NCI-H748 (cell line): ENCODE measurements at regions not wholly inside any gene's neighbourhood (a gene's known extent, or its start where the extent isn't known, plus 50 kb on each side); places are given as distances from the start of the nearest gene placed in this dataset.

ENCODE experiments used
- DNase-seq: peaks from one replicate; lab custom pipeline; 2025; ENCODE audit not compliant: unreplicated experiment; lab: John Stamatoyannopoulos, UW

DNA sequence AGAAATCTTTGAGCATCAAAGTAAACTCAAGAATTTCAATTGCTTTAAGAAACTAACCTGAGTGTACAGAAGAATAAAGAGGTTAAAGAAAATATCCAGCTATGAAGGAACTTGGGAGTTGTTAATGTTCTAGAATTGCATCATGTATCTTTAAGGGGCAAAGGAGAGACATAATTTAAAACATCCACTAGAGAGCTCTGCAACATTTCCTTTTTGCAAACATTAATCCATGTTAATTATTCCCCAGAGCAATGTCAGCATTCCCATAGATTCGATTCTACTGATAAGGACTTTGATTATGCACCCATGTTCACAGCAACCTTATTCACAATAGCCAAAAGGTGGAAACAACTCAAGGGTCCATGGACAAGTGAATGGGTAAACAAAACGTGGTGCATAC, 80.2 kb upstream of the SORBS2 start:
- no peak for DNase-seq

DNA sequence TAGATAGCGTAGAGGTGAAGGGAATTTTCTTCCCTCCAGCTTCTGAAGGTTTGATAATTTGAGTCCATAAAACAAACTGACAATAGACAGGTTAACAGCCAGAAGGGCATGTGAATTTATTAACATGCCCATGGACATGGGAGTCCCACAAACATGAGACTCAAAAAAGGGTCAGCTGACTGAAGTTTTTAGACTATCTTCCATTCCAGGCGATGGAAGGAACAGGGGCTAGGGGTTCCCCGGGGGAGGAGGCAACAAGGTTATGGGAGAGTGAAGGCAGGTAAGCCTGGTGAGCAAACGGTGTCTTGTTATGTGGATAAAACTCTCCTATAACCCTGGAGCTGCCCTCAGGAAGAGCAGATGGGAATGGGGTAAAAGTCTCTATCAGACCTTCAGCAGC, 81.5 kb upstream of the SORBS2 start:
- no peak for DNase-seq

DNA sequence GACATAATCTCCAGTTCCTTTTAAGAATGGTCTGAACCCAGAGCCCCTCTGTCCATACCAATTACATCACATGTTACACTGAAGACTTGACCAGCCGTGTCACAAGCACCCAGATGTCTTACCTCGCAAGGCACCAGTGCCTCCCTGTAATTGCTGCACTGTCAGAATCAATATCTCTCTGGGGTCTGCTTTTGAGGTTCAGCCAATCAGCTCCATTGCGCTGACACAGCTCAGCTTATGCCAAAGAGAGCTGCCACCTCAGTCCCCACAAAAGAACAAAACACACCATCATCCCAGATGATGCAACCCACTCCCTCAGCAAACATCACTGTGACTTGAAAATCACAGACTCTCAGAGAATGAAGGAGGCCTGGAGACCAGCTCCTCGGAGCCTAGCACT, 82.5 kb upstream of the SORBS2 start:
- no peak for DNase-seq

DNA sequence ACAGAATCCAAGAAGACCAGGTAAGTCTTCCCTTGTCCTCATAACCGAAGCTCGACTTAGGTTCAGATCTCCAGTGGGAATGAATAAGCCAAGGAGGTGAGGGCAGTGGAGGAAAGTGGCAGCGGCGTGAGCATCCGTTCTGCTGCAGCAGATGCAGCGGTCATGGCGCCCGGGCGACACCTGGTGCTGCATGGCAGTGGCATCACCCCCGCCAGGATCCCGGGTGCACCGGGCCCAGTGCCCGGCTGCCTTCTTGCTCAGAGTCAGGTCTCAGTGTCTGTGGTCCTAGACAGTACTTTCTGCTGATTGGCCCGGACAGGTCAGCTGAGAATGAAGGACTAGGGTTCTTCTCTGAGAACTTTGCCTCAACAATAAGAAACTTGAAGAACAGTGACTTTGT, 83.4 kb upstream of the SORBS2 start:
- DNase-seq, result no peak

DNA sequence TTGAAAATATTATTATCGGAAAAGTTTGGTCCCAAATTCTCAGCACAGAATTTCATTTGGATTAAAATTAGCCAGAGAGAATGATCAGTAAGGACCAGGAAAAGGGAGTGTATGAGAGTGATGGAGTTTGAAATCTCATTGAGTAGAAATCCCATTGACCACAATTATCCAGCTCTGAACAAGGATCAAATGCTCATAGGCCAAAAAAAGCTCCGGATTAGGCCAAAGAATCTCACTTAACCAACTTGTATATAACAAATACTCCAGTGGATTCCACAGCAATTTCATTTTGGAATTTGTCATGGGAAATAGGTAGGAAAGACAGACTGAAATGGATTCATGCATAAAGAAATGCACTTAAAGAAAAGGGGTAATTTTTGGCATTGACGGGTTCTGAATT, 83.9 kb upstream of the SORBS2 start:
- no peak for DNase-seq

DNA sequence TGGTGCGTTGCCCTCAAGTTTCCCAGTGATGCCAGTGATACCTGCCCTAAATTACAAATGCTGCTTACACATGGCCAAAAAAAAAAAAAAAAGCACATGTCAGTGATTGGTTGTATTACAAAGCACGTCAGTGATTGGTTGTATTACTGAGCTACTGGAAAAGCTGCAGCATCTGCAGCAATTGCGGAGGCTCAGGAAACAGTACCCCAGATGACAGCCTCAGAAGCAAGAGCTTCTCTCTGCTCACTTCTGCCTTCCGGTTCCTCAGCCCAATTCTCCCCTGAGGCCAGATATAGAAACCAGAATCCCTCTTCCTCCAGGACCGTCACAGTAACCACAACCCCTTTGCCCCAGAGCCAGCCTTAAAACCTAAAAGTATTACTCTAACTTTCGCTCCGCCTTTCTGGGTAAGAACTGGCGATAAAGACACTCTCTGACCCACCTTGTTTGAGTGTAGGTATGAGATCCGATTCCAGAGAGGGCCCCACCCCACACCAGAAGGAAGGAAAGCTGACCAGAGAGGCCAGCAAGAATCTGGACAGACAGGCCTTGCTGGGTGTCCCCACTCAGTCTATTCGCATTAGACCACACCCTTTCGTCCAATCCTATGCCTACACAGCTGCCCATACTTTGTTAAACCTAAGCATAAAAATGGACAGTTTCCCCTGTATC, 85.0 kb upstream of the SORBS2 start:
- DNase-seq, result no peak

DNA sequence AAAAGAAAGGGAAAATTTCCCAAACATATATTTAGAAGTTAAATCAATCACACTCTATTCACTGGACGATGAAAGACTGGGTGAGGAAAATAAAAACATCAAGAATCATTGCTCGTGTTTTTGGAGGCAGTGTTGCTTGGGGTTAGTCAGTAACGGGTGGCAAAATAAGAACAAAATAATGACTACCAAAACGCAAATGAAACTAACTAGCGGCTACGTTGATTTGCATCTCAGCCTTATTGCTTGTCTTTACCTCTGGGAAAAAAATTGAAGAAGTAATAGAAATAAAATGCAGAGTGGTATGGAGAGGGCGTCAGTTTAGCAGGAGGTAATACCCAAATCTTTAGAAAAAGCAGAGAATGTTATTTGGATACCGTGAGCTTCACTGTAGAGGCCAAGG, 86.4 kb upstream of the SORBS2 start:
- DNase-seq, result no peak

DNA sequence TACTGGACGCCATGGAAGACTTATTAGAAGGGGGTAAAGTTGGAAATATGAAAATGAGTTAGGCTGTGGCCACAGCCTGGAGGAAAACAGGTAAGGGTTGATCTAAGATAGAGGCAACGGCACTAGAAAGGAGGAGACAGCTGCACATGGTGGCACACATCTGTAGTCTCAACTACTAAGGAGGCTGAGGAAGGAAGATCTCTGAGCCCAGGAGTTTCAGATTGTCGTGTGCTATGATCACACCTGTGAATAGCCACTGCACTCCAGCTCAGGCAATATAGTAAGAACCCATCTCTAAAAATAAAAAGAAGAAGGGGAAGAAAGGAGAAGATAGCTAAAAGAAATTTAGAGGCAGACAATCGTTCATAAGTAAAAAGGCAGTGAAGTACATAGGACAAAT, 87.8 kb upstream of the SORBS2 start:
- DNase-seq, result no peak

DNA sequence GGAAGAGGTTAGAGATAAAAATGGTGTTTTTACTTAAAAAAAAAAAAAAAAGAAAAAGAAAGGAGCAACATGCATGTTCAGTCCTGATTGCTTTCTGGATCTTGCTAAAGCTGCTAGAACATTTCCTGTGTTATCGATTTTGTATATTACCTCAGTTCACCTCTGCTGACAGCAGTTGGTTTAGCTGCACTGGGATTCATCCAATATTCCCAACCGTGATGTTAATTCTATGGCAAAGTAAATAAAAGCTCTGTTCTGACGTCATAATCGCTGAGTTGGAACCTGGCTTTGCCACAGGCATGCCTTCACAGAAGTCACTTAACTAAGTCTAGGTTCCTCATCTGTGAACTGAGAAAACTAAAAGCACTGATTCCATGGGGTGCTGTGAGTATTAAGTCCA, 90.7 kb upstream of the SORBS2 start:
- peak; percentile 12 for DNase-seq

DNA sequence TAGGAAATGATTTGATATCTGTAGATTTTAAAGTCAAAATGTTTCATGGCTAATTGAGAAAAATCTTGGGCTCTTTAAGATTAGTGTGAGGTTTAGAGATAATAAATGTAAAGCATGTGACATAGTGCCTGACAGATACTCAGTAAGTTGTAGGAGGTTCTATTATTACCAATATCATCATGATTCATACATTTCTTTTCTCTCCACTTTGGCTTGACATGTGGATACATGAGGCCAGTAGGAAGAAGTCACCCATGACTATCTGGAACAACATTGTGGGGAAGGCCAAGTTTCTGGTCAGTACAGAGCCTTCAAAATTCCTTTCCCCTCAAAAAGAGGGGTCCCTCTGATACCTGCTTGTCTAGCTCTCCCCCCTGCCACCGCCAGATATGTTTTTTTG, 91.2 kb upstream of the SORBS2 start:
- DNase-seq, result no peak

DNA sequence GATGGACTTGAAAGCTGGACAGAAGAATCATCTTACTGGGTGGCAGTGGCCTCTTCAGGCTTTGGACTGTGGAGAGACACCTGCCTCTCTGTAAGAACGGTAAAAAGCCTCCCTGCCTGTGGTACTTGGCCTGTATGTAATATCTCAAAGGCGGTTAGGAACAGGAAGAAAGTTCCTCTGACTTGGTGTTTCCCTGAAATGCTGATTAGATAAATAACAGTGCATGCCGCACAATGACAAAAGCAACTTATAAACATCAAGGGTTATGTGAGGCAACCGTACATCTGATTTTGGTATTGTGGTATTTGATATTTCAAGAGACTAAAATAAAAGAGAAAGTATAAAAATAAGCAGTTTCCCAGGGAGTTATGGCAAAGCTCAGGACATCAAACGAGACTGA, 92.4 kb upstream of the SORBS2 start:
- no peak for DNase-seq

DNA sequence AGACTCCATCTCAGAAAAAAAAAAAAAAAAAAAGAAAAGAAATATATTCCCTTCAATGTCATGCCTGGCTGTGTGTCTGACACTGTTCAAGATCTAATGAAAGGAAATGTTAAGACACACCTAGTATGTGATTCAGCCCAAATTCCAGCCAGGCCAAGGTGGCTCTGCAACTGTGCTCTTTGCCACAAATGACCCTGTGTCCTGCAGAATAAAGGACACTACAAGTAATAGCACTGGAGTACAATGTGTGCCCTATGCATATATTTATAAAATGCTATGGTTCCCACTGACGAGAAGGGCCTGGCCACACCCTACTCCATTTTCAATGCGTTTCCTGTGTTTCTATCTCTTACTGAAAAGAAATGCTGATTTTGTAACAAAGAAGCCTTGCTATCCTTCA, 98.0 kb upstream of the SORBS2 start:
- DNase-seq, result peak; percentile 27

DNA sequence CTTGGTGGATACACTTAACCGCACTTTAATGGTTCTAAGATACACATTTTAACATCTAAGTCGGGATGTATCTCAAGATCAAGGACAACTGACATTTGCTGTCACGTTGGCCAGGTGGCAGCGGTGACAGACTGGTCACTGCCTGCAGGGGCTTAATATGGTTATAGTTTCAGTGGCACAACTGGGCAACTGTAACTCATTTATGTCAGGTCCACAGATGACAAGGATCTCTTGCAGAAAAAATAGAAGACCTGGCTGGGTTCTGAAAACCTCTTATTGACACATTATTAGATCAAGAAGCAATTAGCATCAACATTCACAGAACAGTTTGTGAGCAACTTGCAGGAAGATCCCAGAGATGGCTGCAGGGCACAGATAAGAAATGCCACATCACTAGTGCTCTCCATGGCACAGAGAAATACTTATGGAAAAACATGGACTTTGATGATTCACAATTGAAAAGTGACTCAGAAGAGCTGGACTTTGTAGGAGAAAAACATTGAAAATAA, 99.6 kb upstream of the SORBS2 start:
- DNase-seq, result peak; percentile 53

DNA sequence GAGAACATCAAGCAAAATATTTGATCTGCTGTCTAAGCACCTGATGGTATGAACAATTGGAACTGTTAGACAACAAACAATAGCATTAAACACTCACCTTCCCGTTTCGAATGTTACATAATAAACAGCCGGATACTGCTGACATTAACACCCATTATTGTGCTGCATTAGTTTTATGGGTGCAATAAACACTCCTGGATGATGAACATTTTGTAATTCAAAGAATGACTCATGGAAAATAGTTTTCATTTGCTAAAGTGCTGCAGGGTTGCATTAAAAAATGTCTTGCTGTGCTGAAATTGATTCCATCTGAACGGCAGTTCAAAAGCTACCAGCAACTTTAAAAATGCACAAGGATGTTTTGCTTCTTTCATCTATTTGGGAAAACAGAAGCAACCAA, 100.8 kb upstream of the SORBS2 start:
- DNase-seq, result peak; percentile 96

DNA sequence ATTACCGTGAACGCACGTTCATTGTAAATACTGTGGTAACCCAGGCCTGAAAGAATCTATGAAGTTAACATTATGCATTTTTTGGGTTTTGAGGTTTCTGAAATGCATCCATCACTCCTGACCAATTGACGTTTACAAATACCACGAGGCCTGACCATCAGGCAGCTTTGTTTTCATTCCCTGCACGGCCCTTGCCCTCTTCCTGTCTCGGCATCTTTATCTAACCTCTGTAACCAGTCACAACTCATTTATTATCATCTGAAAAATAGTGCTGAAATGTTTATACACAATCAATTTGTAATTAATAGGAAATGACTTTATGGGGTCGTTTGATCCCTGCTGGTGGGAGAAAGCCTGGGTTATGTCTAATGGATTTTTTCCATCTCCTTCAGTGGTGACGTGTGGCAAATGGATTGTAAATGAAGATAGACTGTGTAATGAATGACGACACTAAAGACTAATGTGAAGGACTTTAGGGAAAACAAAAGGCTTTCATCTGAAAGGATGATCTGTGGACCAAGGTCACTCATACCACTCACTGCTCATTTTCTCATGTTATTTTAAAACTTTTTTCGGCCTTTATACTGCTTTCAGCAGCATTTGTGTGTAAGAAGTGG, 102.7 kb upstream of the SORBS2 start:
- no peak for DNase-seq

DNA sequence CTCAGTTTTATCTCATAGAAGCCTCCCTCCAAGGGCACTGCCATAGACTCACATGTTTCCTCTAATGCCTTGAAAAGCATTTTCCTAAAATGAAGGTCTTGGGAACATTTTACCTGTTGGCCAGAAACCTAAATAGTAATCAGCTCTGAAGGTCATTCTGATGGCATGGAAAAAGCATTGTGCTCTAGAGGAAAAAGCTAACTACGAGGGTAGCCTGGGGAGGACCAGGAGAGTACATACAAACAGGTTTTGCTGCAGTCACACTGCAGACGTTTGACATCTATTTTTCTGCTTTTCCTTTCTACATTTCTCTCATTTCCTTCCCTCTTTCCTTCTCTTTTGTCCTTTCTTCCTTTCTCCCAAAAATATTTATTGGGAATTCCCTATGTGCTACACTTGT, 103.3 kb upstream of the SORBS2 start:
- no peak for DNase-seq

DNA sequence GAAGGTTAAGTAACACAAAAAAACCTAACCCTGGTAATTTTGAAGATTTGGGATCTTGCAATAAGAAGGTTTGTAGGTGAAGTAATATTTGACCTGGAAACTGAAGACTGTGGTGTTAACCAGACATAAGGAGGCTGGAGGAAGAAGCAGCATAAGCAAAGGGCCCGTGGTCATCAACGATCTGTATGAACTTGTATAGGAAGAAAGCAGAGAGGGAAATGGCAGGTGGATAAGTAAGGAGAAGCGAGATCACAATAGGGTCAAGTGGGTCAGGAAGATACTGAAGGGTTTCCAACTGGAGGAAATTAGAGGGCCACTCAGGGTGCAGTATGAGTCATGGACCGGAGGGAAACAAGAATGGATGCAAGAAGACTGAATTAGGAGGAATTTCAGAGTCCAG, 103.8 kb upstream of the SORBS2 start:
- DNase-seq, result no peak

DNA sequence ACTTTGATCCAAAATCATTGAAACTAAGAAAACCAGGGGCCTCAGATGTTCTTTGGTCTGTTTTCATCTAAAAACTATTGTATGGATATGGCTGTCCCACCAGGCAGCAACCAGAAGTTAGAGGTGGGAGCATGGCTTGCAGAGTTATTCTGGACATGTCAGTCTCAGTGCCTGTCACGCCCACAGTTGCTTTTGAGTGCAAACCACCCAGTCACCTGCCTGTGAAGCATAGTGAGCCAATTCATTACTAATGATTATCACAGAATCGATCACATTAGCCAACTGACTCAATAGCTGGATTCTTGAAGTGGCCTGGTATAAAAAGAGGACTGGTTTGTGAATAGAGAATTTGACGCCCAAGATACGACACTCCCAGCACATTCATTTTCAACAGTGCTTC, 104.2 kb upstream of the SORBS2 start:
- no peak for DNase-seq

DNA sequence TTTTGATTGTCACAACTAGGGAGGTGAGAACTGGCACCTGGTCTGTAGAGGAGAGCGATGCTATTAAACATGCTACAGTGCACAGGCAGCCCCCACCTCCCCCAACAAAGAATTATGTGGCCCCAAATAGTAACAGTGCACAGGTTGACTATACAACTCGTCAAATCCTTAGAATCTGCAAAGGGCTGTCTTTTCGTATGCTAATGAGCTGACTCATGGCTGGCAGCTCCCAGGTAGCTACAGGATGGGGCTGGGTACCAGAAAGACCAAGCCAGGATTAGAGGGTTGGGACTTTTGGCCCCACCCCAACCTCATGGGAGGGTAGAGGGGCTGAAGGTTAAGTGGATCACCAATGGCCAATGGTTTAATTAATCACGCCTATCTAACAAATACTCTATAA, 104.7 kb upstream of the SORBS2 start:
- no peak for DNase-seq

DNA sequence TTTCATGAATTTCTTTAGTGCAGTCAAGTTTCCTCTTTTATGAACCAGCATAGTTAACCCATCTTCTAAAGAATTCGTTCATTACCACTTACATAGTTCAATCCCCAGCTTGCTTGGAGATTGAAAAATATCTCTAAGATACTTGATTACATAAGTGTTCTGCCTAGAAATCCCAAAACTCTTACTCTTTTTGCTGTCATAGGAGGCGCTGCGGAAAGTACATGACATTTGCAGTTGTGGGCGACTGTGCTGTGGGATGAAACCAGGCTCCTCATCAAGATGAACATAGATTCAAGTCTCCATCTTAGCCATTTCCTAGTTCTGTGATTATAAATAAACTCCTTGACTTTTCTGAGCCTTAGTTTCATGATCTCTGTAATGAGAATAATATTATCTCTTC, 107.1 kb upstream of the SORBS2 start:
- DNase-seq, result no peak

DNA sequence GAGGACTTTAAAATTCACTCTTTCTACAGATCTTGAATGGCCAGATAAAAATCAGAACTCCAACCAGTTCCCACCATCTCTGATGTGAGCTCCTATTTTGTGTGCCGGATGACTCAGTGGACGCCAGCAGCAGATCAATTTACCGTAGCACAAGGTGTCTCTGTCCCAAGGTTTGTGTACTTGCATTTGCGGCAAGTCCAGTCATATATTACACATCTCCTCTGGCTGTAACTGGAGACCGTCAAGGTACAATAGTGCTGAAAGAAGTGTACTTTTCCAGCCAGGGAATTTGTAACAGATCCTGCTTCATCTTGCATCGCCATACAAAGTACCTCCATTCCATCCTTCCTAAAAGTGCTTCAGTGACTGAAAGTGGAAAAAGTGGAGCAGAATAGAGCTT, 108.2 kb upstream of the SORBS2 start:
- DNase-seq, result no peak

DNA sequence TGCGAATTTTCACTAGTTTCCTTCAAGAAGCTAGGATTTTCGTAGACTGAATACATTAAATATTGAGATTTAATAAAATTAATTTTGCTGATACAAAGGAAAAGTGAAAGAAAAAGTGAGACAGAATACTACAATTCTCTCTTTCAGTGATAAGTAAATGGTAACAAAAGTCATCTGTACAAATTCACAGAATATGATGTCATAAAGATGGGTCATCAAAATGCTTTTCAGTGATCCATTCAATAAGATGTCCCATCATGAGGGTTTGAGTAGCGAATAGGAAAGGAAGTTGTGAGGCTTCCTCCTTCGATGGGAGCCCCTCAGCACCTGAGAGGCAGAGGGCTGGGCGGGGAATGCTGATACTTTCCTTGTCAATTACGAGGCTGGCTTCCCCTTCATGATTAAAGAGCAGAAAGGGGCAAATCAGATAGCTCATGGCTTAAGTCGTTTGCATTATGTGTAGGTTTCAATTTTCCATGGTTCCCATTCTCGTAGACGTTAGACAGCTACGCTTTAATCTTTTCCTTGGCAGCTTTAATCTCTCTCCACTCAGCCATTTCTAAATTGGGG, 108.8 kb upstream of the SORBS2 start:
- no peak for DNase-seq
